ENCODE measurements at regions not wholly inside any gene's neighbourhood (a gene's known extent, or its start where the extent isn't known, plus 50 kb on each side); places are given as distances from the start of the nearest gene placed in this dataset.

DNA sequence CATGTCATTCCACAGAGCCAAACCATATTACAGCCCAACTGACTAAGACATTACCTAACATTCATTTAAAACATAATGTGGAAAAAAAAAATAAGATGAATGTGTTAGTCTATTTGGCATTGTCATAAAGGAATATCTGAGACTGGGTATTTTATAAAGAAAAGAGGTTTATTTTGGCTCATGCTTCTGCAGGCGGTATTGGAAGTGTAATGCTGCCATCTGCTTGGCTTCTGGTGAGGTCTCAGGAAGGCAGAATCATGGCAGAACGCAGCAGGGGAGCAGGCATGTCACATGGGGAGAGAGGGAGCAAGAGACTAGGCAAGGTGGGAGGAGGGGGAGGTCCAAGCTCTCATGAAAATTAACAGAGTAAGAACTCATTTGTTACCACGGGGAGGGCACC lies 504.8 kb upstream of the LRATD1 start:
- TF ChIP-seq CTCF (conservative IDR thresholded peaks at IDR 0.05; ENCODE audit: low read depth): no peak
- no peak overlapping the region for H3K27ac ChIP-seq
- ChIA-PET POLR2A (ENCODE audit: low non-redundant PET) (no interaction called here), CTCF (no interaction called here)
- DNase-seq (ENCODE audit: low spot score): no peak

DNA sequence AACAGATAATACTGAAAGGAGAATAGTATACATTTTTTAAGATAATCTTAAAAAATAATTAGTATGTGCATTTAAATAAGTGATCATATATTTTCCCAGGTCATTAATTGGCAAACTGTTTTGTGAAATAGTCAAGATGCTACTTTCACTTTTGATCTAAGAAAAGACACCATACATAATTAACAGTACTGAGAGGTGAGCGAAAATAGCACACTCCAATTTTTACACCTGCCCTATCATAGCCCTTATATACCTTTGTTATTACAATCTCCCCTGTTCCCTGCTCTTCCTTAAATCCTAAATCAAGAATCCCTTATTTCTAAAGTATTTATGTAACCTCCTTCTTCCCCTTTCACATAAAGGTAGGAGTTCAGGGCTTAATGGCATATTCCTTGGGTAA lies 500.1 kb upstream of the LRATD1 start:
- CTCF ChIA-PET: no interaction called here

GRCh38 chr2:14134771-14135170 lies 497.7 kb upstream of the LRATD1 start:
- ChIA-PET CTCF (no interaction called here), POLR2A (ENCODE audit: low non-redundant PET) (no interaction called here)
- no peak for DNase-seq (ENCODE audit: low spot score)
- H3K27ac ChIP-seq: no peak overlapping the region
- no peak for TF ChIP-seq CTCF (conservative IDR thresholded peaks at IDR 0.05; ENCODE audit: low read depth)

More for the DNA sequence above, 500.1 kb upstream of the LRATD1 start:
- no peak for TF ChIP-seq CTCF (conservative IDR thresholded peaks at IDR 0.05; ENCODE audit: low read depth)
- H3K27ac ChIP-seq: no peak overlapping the region
- POLR2A ChIA-PET (ENCODE audit: low non-redundant PET): no interaction called here
- no peak for DNase-seq (ENCODE audit: low spot score)

DNA sequence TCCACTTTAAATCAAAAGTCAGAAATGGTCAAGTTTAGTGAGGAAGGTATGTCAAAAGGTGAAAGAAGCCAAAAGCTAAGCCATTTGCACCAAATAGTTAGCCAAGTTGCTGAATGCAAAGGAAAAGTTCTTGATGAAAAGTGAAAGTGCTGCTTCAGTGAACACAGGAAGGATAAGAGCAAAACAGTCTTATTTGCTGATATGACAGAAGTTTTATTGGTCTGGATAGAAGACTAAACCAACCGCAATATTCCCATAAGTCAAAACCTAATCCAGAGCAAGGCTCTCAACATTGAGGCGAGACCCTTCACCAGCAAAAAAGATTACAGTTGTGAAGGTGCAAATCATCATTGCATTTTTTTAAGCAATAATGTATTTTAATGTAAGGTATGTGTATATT lies 496.5 kb upstream of the LRATD1 start:
- H3K27ac ChIP-seq: no peak overlapping the region
- no peak for DNase-seq (ENCODE audit: low spot score)
- TF ChIP-seq CTCF (conservative IDR thresholded peaks at IDR 0.05; ENCODE audit: low read depth): no peak
- POLR2A ChIA-PET (ENCODE audit: low non-redundant PET): no interaction called here
- CTCF ChIA-PET: no interaction called here

DNA sequence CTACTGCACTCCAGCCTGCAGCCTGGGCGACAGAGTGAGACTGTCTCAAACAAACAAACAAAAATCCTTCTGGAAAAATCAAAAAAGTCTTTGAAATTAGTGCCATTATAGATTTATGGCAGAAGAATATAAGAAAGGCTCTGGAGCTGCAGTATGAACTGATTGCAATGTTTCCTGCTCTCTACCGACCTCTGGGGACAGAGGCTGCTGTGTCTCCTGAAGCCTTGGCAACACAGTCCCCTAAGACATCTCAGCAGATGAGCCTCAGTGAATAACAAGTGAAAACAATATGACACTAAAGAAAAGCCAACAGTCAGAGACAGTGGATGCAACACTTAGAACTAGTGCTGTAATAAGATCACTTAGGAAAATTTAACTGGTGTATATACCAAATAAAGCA lies 494.9 kb upstream of the LRATD1 start:
- ChIA-PET CTCF (interaction anchor here (0.7 kb wide), 1 partner anchor 203 kb away, joined by 3 read pairs; no protein-coding TSS in a partner anchor), POLR2A (ENCODE audit: low non-redundant PET) (no interaction called here)
- DNase-seq (ENCODE audit: low spot score): no peak
- no peak for TF ChIP-seq CTCF (conservative IDR thresholded peaks at IDR 0.05; ENCODE audit: low read depth)
- no peak overlapping the region for H3K27ac ChIP-seq

DNA sequence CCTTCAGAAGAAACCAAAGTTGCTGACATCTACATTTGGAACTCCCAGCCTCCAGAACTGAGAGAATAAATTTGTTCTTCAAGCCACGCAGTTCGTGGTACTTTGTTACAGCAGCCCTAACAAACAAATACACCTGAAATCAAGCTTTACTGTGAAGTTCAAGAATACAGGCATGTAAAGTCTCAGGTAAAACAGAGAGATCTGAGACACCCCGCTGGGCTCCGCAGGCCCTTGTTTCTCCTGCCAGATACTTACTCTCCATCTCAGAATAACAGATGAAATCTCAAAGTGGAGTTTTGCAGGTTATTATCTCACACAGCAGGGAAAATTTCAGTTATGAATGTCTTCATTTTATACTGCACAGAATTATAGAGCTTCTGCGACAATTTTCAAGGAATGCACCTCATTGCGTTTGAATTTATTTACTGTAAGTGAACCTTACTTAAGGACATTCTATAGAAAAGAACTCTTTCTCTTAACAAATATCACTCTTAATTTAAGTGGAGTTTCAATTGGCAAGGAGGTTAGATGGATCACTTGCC lies 492.4 kb upstream of the LRATD1 start:
- CTCF ChIA-PET: no interaction called here
- POLR2A ChIA-PET (ENCODE audit: low non-redundant PET): no interaction called here
- no peak for DNase-seq (ENCODE audit: low spot score)
- H3K27ac ChIP-seq: no peak overlapping the region
- TF ChIP-seq CTCF (conservative IDR thresholded peaks at IDR 0.05; ENCODE audit: low read depth): no peak

DNA sequence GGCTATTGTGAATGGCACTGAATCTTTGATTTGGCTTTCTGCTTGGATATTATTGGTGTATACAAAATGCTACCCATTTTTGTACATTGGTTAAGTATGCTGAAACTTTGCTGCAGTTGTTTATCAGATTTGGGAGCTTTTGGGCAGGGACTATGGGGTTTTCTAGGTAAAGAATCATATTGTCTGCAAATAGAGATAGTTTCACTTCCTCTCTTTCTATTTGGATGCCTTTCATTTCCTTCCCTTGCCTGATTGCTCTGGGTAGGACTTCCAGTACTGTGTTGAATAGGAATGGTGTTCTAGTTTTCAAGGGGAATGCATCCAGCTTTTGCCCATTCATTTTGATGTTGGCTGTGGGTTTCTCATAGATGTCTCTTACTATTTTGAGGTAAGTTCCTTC lies 489.1 kb upstream of the LRATD1 start:
- no peak overlapping the region for H3K27ac ChIP-seq
- ChIA-PET CTCF (interaction anchor here (0.6 kb wide), 1 partner anchor 13 kb away, joined by 4 read pairs; no protein-coding TSS in a partner anchor), POLR2A (ENCODE audit: low non-redundant PET) (no interaction called here)
- TF ChIP-seq CTCF (conservative IDR thresholded peaks at IDR 0.05; ENCODE audit: low read depth): no peak
- no peak for DNase-seq (ENCODE audit: low spot score)

All from RWPE1 (cell line).